H1 (cell line): ENCODE measurements at regions not wholly inside any gene's neighbourhood (a gene's known extent, or its start where the extent isn't known, plus 50 kb on each side); places are given as distances from the start of the nearest gene placed in this dataset.
"Not testable (repeated sequence)": the region's sequence is repeated elsewhere in the genome, so short reads cannot be mapped to it uniquely, and the experiment has no call there.

Experiments used
- CTCF ChIA-PET: fragments of 300-600 bp; sonication (Branson Sonifier 250); formaldehyde crosslinking; loops from one replicate; lab custom pipeline; 2021; ENCODE audit not compliant: partially characterized antibody; lab: Charles Lee
- POLR2A ChIA-PET: fragments of 300-600 bp; sonication (Branson Sonifier 250); formaldehyde crosslinking; loops from one replicate; lab custom pipeline; 2021; ENCODE audit warnings: inconsistent platforms; ENCODE audit not compliant: partially characterized antibody; lab: Charles Lee
- DNase-seq, 2 experiments: peaks; one replicate each; pipeline versions ENCODE4 v3.0.0 to v3.0.0-alpha.2; 2010 to 2022; ENCODE audit warnings: low spot score in 2 of 2, low read depth in 1 of 2, mixed read lengths in 1 of 2
- FAIRE-seq: peaks from 2 replicates; lab custom pipeline; 2011; peaks lifted over from hg19 to GRCh38; lab: Jason Lieb, UNC
- H2AFZ ChIP-seq: 2 replicates; pipeline ENCODE4 v1.8.1; 2012; ENCODE audit warnings: low read length, inconsistent platforms
- H2AK5ac ChIP-seq: 2 replicates; pipeline ENCODE4 v1.6.1; 2013; ENCODE audit warnings: low read depth, low read length
- H2BK120ac ChIP-seq: replicated peaks from 2 replicates; pipeline ENCODE3; 2013; ENCODE audit warnings: low read depth, low read length, inconsistent platforms
- H2BK12ac ChIP-seq: 2 replicates; pipeline ENCODE4 v1.6.1; 2013; ENCODE audit warnings: low read depth, low read length
- H2BK15ac ChIP-seq: 2 replicates; pipeline ENCODE4 v1.6.1; 2013; ENCODE audit warnings: low read length
- H2BK20ac ChIP-seq: 2 replicates; pipeline ENCODE4 v1.6.1; 2013; ENCODE audit warnings: low read length
- H2BK5ac ChIP-seq: 2 replicates; pipeline ENCODE4 v1.6.1; 2013; ENCODE audit warnings: low read depth, low read length
- H3K14ac ChIP-seq: 2 replicates; pipeline ENCODE4 v1.6.1; 2013; ENCODE audit warnings: inconsistent platforms; ENCODE audit not compliant: insufficient read length
- H3K18ac ChIP-seq: 2 replicates; pipeline ENCODE4 v1.6.1; 2013; ENCODE audit warnings: low read length; ENCODE audit errors: extremely low read depth
- H3K23ac ChIP-seq: 2 replicates; pipeline ENCODE4 v1.6.1; 2013; ENCODE audit warnings: inconsistent platforms; ENCODE audit not compliant: insufficient read length
- H3K23me2 ChIP-seq: 2 replicates; pipeline ENCODE4 v1.6.1; 2013; ENCODE audit warnings: low read depth, low read length
- H3K27ac ChIP-seq: 2 replicates; pipeline ENCODE4 v1.6.1; 2011; ENCODE audit warnings: low read depth, low read length, inconsistent platforms
- H3K27me3 ChIP-seq, 4 experiments: replicated peaks in 1 of 4; 1 replicate in 1 of 4; 2 replicates in 3 of 4; pipeline versions ENCODE4 v1.6.1 to v1.8.1; 2011 to 2013; ENCODE audit warnings: low read length in 3 of 4, mild to moderate bottlenecking in 3 of 4, inconsistent platforms in 2 of 4, mixed read lengths in 2 of 4, moderate library complexity in 1 of 4; ENCODE audit not compliant: control insufficient read depth in 3 of 4, insufficient read depth in 3 of 4; ENCODE audit errors: extremely low read depth in 1 of 4
- H3K36me3 ChIP-seq, 4 experiments: 2 replicates each; pipeline versions ENCODE4 v1.6.1 to v1.8.1; 2011 to 2013; ENCODE audit warnings: mild to moderate bottlenecking in 4 of 4, low read length in 3 of 4, moderate library complexity in 2 of 4, control low read depth in 1 of 4, inconsistent platforms in 1 of 4; ENCODE audit not compliant: insufficient read depth in 4 of 4, control insufficient read depth in 2 of 4
- H3K4ac ChIP-seq: replicated peaks from 2 replicates; pipeline ENCODE3; 2013; ENCODE audit warnings: low read length, low read depth, mixed read lengths, inconsistent platforms; ENCODE audit not compliant: insufficient read length
- H3K4me1 ChIP-seq, 4 experiments: replicated peaks in 1 of 4; 1 replicate in 1 of 4; 2 replicates in 3 of 4; pipeline versions ENCODE4 v1.6.1 to v1.8.1; 2011 to 2013; ENCODE audit warnings: low read length in 3 of 4, inconsistent platforms in 2 of 4, mixed read lengths in 1 of 4; ENCODE audit not compliant: insufficient read depth in 4 of 4, control insufficient read depth in 3 of 4
- H3K4me2 ChIP-seq, 2 experiments: 2 replicates each; pipeline versions ENCODE4 v1.6.1 to v1.8.1; 2011 to 2013; ENCODE audit warnings: low read depth in 2 of 2, low read length in 2 of 2, control low read depth in 1 of 2, inconsistent platforms in 1 of 2, mild to moderate bottlenecking in 1 of 2; ENCODE audit not compliant: insufficient read depth in 1 of 2
- H3K4me3 ChIP-seq, 4 experiments: fragments of 200-600, 300-600 bp in 1 of 4; sonication (generic), shearing (Covaris generic), sonication (Bioruptor Twin) in 1 of 4; 2 replicates each; pipeline versions ENCODE4 v1.5.1 to v1.8.1; 2011 to 2016; ENCODE audit warnings: low read length in 4 of 4, low read depth in 3 of 4, control low read depth in 2 of 4, inconsistent platforms in 2 of 4, mild to moderate bottlenecking in 2 of 4, mixed read lengths in 1 of 4, moderate library complexity in 1 of 4; ENCODE audit not compliant: insufficient read depth in 2 of 4; ENCODE audit errors: extremely low read depth in 1 of 4
- H3K56ac ChIP-seq: replicated peaks from 2 replicates; pipeline ENCODE3; 2013; ENCODE audit warnings: low read depth, mild to moderate bottlenecking, mixed read lengths, low read length, inconsistent platforms; ENCODE audit not compliant: insufficient read length
- H3K79me1 ChIP-seq: 2 replicates; pipeline ENCODE4 v1.6.1; 2013; ENCODE audit warnings: low read depth, low read length, control low read depth
- H3K79me2 ChIP-seq, 2 experiments: 2 replicates each; pipeline versions ENCODE4 v1.6.1 to v1.8.1; 2012 to 2013; ENCODE audit warnings: low read length in 2 of 2, mild to moderate bottlenecking in 2 of 2, inconsistent platforms in 1 of 2; ENCODE audit not compliant: insufficient read depth in 2 of 2, control insufficient read depth in 1 of 2
- H3K9ac ChIP-seq, 4 experiments: replicated peaks in 1 of 4; 1 replicate in 1 of 4; 2 replicates in 3 of 4; pipeline versions ENCODE4 v1.6.1 to v1.8.1; 2011 to 2013; ENCODE audit warnings: low read depth in 3 of 4, low read length in 3 of 4, control low read depth in 2 of 4, mild to moderate bottlenecking in 2 of 4, moderate library complexity in 2 of 4, inconsistent platforms in 1 of 4; ENCODE audit errors: extremely low read depth in 1 of 4
- H3K9me3 ChIP-seq, 2 experiments: 2 replicates each; pipeline versions ENCODE4 v1.6.1 to v1.8.1; 2012 to 2013; ENCODE audit warnings: mild to moderate bottlenecking in 2 of 2, moderate library complexity in 2 of 2, control low read depth in 1 of 2, inconsistent platforms in 1 of 2, low read depth in 1 of 2, low read length in 1 of 2, mixed read lengths in 1 of 2; ENCODE audit not compliant: insufficient read depth in 2 of 2
- H4K20me1 ChIP-seq, 2 experiments: replicated peaks in 1 of 2; 2 replicates each; pipeline versions ENCODE3 to v1.8.1; 2011 to 2013; ENCODE audit warnings: inconsistent platforms in 2 of 2, low read length in 2 of 2, mild to moderate bottlenecking in 1 of 2; ENCODE audit not compliant: insufficient read depth in 2 of 2, control insufficient read depth in 1 of 2
- H4K5ac ChIP-seq: 2 replicates; pipeline ENCODE4 v1.6.1; 2013; ENCODE audit warnings: low read length, low read depth, mixed read lengths, inconsistent platforms; ENCODE audit not compliant: insufficient read length
- H4K8ac ChIP-seq: 2 replicates; pipeline ENCODE4 v1.8.0; 2013; ENCODE audit warnings: mild to moderate bottlenecking, moderate library complexity, low read length, inconsistent platforms; ENCODE audit not compliant: insufficient read depth; ENCODE audit errors: extremely low read depth
- H4K91ac ChIP-seq: replicated peaks from 2 replicates; pipeline ENCODE3; 2013; ENCODE audit warnings: low read length, mixed read lengths, inconsistent platforms; ENCODE audit not compliant: insufficient read length
- WGBS, 2 experiments: shearing (Covaris generic) in 1 of 2; methylation state at CpG; one replicate each; pipeline versions ENCODE4 v1.1.6 to v1.1.7; 2013 to 2015; ENCODE audit warnings: low lambda C conversion rate in 2 of 2, mixed read lengths in 2 of 2, inconsistent platforms in 1 of 2, low coverage in 1 of 2, missing lambda C conversion rate in 1 of 2; ENCODE audit not compliant: insufficient replicate concordance in 2 of 2, insufficient coverage in 1 of 2, insufficient read length in 1 of 2; ENCODE audit errors: extremely low coverage in 1 of 2, missing lambda C conversion rate in 1 of 2; 5-methylcytosine and 5-hydroxymethylcytosine counted together

DNA sequence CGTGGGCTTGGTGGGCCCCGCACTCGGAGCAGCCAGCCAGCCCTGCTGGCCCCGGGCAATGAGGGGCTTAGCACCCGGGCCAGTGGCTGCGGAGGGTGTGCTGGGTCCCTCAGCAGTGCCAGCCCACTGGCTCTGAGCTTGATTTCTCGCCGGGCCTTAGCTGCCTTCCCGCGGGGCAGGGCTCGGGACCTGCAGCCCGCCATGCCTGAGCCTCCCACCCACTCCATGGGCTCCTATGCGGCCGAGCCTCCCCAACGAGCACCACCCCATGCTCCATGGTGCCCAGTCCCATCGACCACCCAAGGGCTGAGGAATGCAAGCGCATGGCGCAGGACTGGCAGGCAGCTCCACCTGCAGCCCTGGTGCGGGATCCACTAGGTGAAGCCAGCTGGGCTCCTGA, 686.9 kb downstream of the JRKL start:
- H4K20me1 ChIP-seq, H3K79me2 ChIP-seq, H4K8ac ChIP-seq, DNase-seq, H3K23ac ChIP-seq, H2AFZ ChIP-seq, H4K91ac ChIP-seq, H2BK120ac ChIP-seq, POLR2A ChIA-PET, H3K23me2 ChIP-seq, H3K4ac ChIP-seq, H3K4me1 ChIP-seq, H3K36me3 ChIP-seq, CTCF ChIA-PET, H2AK5ac ChIP-seq, H3K79me1 ChIP-seq, H3K9ac ChIP-seq, H3K9me3 ChIP-seq, H3K27ac ChIP-seq, H2BK5ac ChIP-seq, H3K4me3 ChIP-seq, H3K27me3 ChIP-seq, H2BK20ac ChIP-seq, H3K14ac ChIP-seq, H3K18ac ChIP-seq, H2BK12ac ChIP-seq, H2BK15ac ChIP-seq, H4K5ac ChIP-seq, H3K56ac ChIP-seq, H3K4me2 ChIP-seq, FAIRE-seq: not testable (repeated sequence)
- 97% methylated on average over 18 of the region's 19 CpGs; no CpG with 5 or more reads in 1 of the 2 experiments for WGBS, 2 experiments
